A673 (cell line): ENCODE measurements at regions not wholly inside any gene's neighbourhood (a gene's known extent, or its start where the extent isn't known, plus 50 kb on each side); places are given as distances from the start of the nearest gene placed in this dataset.

Experiments
- BruUV-seq: library from RNA; stranded (reverse); fragments of 400-500 nt; replicated peaks from 2 replicates; lab custom pipeline; 2021; lab: Mats Ljungman, UMichigan
- CTCF ChIA-PET: fragments of 300-600 bp; sonication (Branson Sonifier 250); formaldehyde crosslinking; loops from one replicate; lab custom pipeline; 2022; ENCODE audit warnings: antibody characterized with exemption; lab: Charles Lee
- POLR2A ChIA-PET: fragments of 300-600 bp; sonication (Branson Sonifier 250); formaldehyde crosslinking; loops from one replicate; lab custom pipeline; 2022; ENCODE audit warnings: antibody characterized with exemption; ENCODE audit not compliant: low non-redundant PET; lab: Charles Lee
- DNase-seq: peaks from one replicate; pipeline ENCODE4 v3.0.0-alpha.2; 2015; ENCODE audit warnings: low spot score
- H3K27ac ChIP-seq: fragments of 200-600 bp; sonication (generic); 2 replicates; pipeline ENCODE4 v1.5.1; 2016; ENCODE audit warnings: mixed run types, low read depth, mild to moderate bottlenecking, mixed read lengths, antibody characterized with exemption, low read length; ENCODE audit not compliant: poor library complexity, severe bottlenecking
- H3K27me3 ChIP-seq: fragments of 200-600 bp; sonication (generic); replicated peaks from 2 replicates; pipeline ENCODE4 v1.6.1; 2017; ENCODE audit warnings: mixed run types, low read depth, mild to moderate bottlenecking, mixed read lengths, antibody characterized with exemption, low read length; ENCODE audit not compliant: insufficient read depth, poor library complexity
- H3K36me3 ChIP-seq: fragments of 200-600 bp; sonication (generic); 2 replicates; pipeline ENCODE4 v1.6.1; 2016; ENCODE audit warnings: mixed run types, mild to moderate bottlenecking, mixed read lengths, antibody characterized with exemption, low read length; ENCODE audit not compliant: insufficient read depth, poor library complexity, severe bottlenecking
- H3K4me1 ChIP-seq: fragments of 200-600 bp; sonication (generic); 2 replicates; pipeline ENCODE4 v1.6.1; 2017; ENCODE audit warnings: mixed run types, mild to moderate bottlenecking, mixed read lengths, antibody characterized with exemption, low read length; ENCODE audit not compliant: insufficient read depth, poor library complexity, severe bottlenecking
- H3K4me3 ChIP-seq: fragments of 200-600 bp; sonication (generic); 2 replicates; pipeline ENCODE4 v1.5.1; 2016; ENCODE audit warnings: low read depth, mixed run types, mild to moderate bottlenecking, mixed read lengths, low read length; ENCODE audit not compliant: poor library complexity, severe bottlenecking
- H3K9me3 ChIP-seq: fragments of 200-600 bp; sonication (generic); 2 replicates; pipeline ENCODE4 v1.6.1; 2016; ENCODE audit warnings: mixed run types, low read depth, mild to moderate bottlenecking, mixed read lengths, antibody characterized with exemption, low read length; ENCODE audit not compliant: poor library complexity, severe bottlenecking
- EZH2 ChIP-seq: fragments of 200-600 bp; sonication (generic); IDR thresholded peaks from 2 replicates; pipeline ENCODE4 v1.6.1; 2017; ENCODE audit warnings: borderline replicate concordance, low read depth, mild to moderate bottlenecking, mixed read lengths, antibody characterized with exemption, low read length; ENCODE audit not compliant: poor library complexity, severe bottlenecking
- intact Hi-C: fragments of 100-400 bp; cut with micrococcal nuclease; formaldehyde crosslinking; loops from one replicate; pipeline ENCODE4 v1.10.0; 2022; ENCODE audit not compliant: unreplicated experiment
- TF ChIP-seq, protein P1 (sequence below): fragments of 300-800, 200-600 bp; sonication (generic); conservative IDR thresholded peaks from 2 replicates; pipeline ENCODE4 v1.5.1; 2017; ENCODE audit warnings: low read depth, mild to moderate bottlenecking, antibody characterized with exemption, low read length, moderate library complexity, mixed read lengths

DNA sequence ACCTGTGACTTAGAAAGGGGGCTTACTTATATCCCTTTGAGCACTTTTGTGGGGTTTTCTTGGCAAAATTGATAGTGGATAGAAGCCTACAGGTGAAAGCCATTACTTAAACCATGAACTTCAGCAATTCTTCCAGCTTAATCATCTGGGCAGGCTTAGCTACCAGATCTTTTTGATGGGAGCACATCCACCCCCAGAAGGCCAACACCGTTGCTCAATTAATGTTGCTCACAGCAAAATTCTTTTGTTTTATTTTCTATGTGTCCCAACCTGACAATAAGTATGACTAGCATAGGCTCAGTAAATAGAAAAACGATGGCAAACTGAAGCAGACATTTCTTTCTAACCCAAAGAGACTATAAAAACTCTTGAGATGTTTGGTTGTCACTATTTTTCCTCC lies 269.4 kb upstream of the TCF4 start:
- H3K9me3 ChIP-seq: no peaks in the 10 kb centered on the region
- no TSS peak for BruUV-seq
- H3K4me1 ChIP-seq: peaks cover 37% of the 10 kb centered on the region
- CTCF ChIA-PET: no interaction called here
- no peaks in the 10 kb centered on the region for H3K27me3 ChIP-seq
- no peak overlapping the region for H3K4me3 ChIP-seq
- intact Hi-C loops: loop anchor here (5.0 to 10.0 kb wide), 5 partner anchors 65 to 763 kb away; no protein-coding TSS in a partner anchor
- TF ChIP-seq, protein P1, sequence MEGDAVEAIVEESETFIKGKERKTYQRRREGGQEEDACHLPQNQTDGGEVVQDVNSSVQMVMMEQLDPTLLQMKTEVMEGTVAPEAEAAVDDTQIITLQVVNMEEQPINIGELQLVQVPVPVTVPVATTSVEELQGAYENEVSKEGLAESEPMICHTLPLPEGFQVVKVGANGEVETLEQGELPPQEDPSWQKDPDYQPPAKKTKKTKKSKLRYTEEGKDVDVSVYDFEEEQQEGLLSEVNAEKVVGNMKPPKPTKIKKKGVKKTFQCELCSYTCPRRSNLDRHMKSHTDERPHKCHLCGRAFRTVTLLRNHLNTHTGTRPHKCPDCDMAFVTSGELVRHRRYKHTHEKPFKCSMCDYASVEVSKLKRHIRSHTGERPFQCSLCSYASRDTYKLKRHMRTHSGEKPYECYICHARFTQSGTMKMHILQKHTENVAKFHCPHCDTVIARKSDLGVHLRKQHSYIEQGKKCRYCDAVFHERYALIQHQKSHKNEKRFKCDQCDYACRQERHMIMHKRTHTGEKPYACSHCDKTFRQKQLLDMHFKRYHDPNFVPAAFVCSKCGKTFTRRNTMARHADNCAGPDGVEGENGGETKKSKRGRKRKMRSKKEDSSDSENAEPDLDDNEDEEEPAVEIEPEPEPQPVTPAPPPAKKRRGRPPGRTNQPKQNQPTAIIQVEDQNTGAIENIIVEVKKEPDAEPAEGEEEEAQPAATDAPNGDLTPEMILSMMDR: no peak
- TF ChIP-seq EZH2: no peak
- no peaks in the 10 kb centered on the region for H3K36me3 ChIP-seq
- DNase-seq: no peak
- no peak overlapping the region for H3K27ac ChIP-seq
- POLR2A ChIA-PET: no interaction called here

DNA sequence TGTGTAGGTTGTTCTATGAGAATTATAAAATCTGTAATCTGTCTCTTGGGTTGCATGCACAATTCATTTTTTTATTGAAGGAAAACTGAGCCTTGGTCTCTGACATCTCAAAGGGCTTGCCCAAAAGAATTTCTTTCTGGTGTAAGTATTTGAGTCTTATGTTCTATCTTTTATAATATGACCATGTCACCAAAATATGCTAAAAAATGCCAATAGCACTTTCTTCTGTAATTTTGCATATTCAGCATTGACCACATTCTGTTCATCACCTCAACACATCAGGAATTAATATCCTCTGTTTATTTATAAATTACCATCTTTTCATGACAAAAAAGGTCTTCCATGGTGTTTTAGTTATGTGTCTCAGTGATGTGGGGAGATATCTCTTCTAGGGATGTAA lies 268.7 kb upstream of the TCF4 start:
- TF ChIP-seq EZH2: no peak
- TF ChIP-seq, protein P1: no peak
- H3K27ac ChIP-seq: no peak overlapping the region
- intact Hi-C loops: loop anchor here (5.0 to 10.0 kb wide), 5 partner anchors 64 to 762 kb away; no protein-coding TSS in a partner anchor
- ChIA-PET POLR2A (no interaction called here), CTCF (no interaction called here)
- H3K4me3 ChIP-seq: no peak overlapping the region
- no peaks in the 10 kb centered on the region for H3K36me3 ChIP-seq
- DNase-seq: no peak
- H3K4me1 ChIP-seq: peaks cover 37% of the 10 kb centered on the region
- H3K27me3 ChIP-seq: no peaks in the 10 kb centered on the region
- BruUV-seq: no TSS peak
- no peaks in the 10 kb centered on the region for H3K9me3 ChIP-seq

DNA sequence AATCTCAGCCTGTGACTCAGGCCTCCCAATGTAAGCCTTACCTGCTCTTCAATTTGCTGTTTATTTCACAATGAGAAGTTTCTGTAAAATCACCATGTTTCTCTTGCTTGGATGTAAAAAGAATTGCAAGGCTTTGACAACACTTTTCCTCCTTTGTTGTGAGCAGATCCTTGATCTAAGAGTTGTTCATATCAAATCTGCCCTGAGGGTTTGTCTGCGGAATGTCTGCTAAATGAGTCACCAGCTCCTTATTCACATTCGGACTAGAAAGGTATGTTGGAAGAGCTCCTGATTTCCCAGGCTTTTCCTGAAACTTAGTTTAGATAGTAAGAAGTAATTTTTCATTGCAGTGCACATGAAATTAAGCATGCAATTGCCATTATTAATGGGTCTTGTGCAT lies 268.2 kb upstream of the TCF4 start:
- DNase-seq: peak; percentile 57
- H3K27me3 ChIP-seq: no peaks in the 10 kb centered on the region
- no peak overlapping the region for H3K4me3 ChIP-seq
- intact Hi-C loops: loop anchor here (5.0 to 10.0 kb wide), 5 partner anchors 64 to 761 kb away; no protein-coding TSS in a partner anchor
- no peaks in the 10 kb centered on the region for H3K9me3 ChIP-seq
- H3K36me3 ChIP-seq: no peaks in the 10 kb centered on the region
- ChIA-PET POLR2A (interaction anchor here (0.6 kb wide), 1 partner anchor 24 kb away, joined by 3 read pairs; no protein-coding TSS in a partner anchor), CTCF (no interaction called here)
- H3K27ac ChIP-seq: no peak overlapping the region
- TF ChIP-seq, protein P1: no peak
- TF ChIP-seq EZH2: no peak
- no TSS peak for BruUV-seq
- peaks cover 37% of the 10 kb centered on the region for H3K4me1 ChIP-seq
